ENCODE measurements at regions not wholly inside any gene's neighbourhood (a gene's known extent, or its start where the extent isn't known, plus 50 kb on each side); places are given as distances from the start of the nearest gene placed in this dataset.

DNA sequence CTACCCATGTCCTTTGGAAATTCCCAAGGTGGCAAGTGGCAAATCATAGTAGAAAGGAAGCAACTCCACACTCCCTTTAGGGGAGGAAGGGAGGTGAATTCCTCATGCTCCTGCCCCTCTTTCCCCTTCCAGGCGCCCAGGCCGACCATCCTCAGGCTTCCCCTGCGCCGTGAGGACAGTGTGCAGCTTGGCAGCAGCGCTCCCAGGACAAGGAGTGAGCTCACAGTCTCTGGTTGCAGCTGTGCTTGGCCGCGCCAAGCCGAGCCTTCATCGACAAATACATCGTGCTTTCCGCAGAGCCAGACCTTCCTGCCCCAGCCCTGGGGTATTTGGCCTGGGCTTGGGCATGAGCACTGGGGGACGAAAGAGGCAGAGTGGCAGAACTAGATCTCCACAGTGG, 112.6 kb downstream of the ENGASE start:
- no peak for DNase-seq

DNA sequence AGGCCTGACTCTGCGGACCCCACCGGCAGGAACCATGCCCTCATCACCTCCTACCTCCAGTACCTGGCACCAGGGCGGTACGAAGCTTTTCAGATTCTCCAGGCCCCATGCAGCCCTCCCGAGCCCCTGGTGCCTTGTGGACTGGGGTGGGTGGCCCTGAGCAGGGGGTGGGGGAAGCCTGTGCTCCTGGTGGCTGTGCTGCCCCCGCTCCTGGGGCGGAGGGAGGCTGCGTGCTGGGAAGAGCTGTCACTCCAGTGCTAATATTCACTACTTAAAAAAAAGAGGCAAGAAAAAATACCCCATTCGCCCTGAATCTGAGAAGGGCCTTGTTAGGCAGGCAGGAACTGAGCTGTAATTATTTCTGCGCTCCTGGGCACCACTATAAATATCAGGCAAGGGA, 111.8 kb downstream of the ENGASE start:
- DNase-seq: no peak

DNA sequence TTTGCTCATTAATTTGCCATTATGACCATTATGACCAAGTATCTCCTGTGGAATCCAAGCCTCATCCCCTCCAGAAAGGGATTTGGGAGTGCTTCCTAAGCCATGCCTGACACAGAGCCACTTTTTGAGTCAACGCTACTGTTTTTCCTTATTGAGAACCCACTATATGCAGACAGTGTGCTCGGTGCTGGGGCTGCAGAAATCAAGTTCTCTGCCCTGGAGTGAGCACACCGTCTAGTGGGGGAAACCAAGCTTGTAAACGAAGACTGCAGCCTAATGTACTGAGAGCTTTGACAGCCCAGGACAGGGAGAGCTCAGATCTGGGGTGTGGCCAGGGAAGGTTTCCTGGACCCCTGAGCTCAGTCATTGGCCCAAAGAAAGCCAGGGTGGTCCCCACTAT, 111.0 kb downstream of the ENGASE start:
- no peak for DNase-seq

DNA sequence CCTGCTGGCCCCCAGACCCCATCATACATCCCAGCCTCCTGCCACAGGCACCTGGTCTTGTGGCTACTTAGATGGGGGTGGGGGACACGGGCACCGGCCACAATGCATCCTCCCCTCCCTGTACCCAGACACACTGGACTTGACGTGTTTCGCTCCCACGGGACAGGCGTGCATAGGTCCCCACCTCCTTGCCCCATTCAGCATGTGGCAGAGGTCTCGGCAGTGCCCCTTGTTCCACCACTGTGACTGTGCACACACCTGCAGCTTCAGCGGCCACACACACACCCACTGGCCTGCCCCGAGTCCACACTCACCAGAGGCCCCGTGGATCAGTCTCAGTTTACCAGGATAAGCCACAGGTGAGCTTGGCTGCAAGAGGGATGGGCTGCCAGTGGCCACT, 109.6 kb downstream of the ENGASE start:
- DNase-seq: no peak

DNA sequence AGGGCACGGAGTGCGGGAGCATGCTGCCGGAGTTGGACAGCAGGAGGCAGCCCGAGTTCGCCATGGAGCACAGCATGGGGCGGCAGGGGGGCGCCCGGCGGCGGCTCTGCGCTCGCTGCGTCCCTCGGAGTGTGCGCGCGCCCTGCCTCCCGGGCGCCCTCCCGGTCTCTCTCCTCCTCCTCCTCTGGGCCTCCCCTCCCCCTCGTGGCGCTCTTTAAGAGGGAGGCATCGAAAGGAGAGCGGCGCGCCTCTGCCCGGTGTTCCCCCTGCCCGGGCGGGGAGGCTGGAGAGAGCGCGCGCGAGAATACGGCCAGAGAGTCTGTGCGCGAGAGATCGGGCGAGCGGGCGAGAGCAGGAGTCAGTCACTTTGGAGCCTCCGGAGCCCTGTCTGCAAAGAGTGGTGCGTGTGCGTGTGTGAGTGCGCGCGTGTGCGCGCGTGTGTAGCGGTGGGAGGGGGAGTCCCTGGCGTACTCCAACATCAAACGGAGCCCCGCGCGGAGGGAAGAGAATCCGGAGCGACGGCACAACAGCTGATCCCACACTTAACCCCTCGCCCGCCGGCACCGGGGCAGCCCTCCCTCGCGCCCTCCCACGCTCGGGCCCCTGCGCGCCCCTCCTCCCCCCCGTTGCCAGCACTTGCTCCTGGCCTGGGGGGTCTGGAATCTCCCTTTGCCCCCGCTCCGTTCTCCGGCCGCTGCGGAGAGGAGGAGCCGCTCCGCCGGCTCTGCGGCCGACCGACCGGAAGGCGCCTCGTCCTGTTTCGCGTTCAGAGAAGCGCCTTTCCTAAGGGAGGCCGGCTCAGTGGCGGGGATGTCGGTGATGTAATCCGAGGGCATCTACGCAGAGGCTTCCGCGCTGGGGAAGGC, 108.9 kb downstream of the ENGASE start:
- DNase-seq: no peak

DNA sequence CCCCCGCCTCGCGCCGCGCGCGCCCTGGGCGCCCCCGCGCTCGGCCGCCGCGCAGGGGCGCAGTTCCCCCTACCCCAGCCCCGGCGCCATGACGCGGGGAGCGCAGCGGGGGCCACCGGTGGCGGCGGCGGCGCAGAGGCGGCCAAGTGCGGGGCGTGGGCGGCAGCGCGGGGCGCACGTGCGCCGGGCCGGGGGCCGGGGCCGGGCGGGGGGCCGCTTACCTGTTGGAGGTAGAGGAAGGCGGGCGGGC, 108.3 kb downstream of the ENGASE start:
- DNase-seq: no peak

DNA sequence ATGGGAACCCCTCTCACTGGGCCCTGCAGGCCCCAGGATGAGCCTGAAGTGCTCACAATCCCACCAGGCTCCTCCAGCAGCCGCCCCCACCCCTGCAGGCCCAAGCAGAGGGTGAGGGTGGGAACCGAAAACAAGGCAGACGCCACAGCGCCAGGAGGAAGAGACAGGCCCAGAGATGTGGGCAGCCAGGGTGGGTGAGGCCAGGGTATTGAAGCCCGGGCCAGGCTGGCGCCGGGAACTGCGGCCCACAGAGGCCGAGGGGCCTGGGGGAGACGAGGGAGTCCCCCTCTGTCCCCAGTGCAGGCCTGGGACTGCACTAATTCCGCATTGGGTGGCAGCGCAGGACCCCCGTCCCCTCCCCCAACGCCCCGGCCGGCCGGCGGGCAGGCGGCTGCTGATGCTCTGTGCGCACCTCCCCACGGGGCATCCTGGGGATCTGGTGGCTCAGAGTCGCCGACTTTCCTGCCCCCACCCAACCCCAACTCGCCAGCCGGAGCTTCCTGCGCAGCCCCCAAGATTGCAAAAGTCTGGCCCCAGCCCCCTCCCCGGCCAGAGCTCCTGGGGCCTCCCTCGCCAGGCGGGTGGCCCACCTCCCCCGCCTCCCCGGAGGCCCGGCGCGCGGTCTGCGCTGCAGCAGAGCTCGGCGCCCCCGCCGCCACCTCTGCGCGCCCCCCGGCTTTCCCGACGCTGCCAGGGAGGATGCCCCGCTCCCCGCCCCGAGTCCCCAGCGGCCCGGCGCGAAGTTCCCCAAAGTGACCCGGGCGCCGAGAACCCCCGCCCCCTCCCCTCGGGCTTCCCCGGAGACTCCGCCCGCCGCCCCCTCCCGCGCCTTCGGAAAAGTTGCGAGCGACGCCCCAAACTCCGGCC, 107.8 kb downstream of the ENGASE start:
- DNase-seq: no peak

DNA sequence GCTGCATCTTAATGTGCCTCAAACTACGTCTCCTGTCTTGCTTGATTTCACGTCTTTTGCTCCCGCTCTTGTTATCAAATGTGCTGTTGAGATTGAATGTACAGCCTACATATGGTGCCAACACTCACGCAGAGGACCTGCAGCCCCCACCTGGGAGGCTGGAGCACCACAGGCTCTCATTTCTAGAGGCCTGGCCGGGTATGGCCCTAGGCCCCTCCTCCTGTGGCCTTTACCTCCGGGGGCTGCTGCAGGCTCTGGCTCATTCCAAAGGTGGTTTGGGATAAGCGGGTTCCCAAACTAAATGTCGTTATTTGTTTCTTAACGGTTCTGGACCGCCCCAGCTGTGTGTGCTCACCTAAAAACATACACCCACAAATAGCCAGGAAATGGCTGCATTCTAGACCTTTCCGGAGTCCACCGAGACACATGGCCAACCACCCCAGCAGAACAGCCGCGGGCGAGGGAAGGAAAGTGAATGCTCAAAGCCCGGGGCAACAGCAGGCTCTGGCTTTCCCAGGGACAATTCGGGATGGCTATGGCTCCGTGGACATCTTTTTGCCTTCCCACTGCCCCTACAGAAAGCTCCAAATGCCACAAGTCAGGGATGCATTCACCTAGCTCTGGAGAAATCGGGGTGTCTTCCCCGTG, 105.9 kb downstream of the ENGASE start:
- no peak for DNase-seq

DNA sequence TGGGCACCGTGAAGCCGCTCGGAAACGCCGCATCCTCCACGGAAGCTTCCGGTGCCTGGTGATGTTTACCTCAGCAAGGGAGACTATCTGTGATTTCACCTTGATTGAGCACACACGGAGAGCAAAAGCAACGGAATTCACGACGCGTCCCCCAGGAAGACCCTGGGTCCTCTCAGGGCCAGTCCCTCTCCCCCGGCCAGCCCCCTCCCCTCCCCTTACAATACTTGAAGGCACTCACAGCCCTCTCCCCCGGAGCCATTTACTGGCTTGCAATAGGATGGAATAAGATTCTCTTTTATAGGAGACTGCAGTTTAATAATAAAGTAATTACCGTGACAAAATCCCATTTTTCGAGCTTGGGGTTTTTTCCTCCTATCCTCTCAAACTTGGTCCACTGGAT, 104.7 kb downstream of the ENGASE start:
- DNase-seq: no peak

DNA sequence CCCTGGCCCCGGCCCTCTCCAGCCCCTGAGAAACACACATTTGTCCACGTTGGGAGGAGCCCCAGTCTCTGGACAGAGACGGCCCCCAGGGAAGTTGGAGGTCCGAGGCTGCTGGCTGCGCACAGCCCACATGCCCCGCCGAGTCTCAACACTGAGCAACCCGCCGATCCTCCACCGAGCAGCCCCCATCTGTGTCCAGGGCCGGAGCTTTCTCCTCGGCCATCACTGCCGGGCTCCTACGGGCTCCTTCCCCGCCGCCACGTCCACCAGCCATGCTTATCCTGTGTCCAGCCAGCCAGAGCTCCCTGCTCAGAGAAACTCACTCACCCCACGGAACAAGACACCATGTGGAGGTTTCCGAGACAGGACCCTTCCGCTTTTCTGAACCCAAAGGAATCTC, 103.3 kb downstream of the ENGASE start:
- DNase-seq: no peak

DNA sequence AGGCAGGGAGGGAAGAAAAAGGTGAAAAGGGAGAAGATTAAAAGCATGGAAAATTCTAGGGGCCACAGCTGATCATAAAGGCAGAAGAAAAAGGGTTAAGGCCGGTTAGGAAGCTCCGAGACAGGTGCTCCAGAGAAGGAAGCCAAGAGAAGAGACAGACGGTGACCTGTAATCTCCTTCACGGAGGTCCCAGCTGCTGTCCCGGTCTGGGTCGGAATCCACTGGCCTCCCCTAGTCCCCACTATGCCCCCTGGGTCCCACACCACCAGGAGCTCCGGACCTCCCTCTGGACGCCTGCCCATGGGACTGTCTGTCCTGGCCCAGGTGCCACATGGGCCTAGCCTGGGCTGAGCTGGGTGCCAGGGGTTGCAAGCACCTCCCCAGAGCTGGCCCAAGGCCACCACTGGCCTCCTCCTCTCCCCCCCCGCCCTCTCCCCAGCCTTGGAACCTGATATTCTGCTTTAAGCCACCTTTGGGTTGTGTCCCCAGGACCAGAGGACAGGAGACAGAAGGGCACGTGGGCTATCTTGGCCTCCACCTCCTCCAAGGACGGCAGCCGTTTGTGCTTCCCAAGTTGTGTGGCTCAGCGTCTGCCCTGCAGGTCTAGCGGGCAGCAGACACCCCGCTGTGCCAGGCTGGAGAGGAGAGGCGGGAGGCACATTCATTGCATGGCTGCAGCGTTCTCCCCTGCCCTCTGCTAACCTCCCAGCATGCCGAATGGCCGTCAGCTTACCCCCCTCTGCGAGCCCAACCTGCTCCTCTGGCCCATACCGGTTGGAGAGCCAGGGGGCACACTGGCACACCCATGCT, 102.4 kb downstream of the ENGASE start:
- DNase-seq: no peak

DNA sequence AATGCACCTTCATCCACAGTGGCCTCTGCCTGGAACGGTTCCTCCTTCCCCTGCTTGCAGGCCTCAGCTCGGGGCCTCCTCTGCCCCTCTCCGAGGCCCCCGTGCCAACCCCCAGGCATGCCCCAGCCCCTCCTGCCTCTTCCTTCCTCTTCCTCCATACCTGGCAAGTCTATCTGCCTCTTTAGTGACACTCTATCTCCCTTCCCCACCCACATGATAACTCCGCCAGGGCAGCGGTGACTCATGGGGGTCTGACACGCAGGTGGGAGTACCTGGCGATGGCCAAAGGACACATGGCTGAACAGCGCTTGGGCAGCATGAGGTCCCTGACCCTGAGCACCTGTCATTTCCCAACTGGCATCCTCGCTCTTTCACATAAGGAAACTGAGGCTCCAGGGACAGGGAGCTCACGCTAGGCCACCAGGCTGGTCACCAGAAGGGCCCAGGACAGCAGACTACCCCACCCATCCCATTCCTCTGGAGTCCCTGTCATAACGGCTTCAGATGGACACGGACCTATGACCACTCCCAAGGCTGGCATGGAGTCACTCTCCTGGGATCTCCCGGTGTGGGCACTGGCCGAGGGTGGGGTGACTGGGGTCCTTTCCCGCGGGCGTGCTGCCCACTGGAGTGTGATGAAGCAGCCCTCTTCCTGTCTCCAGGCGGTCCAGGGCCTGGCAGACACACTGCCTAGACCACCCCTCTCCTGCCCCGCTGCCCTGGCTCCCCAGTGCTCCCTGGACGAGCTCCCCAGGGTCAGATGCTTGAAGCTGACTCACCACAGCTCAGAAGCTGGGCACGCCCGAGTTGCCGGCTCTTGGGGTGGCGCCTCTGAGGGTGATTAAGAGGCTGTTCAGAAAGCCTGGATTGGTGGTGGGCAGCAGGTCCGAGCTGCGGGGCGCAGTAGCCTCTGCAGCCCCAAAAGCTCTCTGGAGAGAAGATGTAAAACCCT, 100.6 kb downstream of the ENGASE start:
- DNase-seq: no peak

DNA sequence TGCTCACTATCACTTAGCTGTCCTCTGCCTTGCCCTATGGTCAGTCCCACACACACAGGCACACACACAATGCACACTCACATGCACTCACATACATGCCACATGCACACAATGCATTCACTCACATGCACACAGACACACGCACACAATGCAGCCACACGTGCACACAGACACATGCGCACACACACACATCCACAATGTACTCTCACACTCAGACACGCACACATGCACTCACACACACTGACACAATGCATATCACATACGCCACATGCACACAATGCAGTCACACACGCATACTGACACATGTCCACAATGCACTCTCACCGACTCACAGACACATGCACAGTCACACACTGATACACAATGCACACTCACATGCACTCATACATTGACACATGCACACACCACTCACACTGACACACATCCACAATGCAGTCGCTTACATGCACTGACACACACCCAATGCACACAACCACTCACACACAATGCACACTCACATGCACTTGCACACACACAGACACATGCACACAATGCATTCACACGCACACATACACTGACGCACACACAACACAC, 99.7 kb downstream of the ENGASE start:
- DNase-seq: no peak

DNA sequence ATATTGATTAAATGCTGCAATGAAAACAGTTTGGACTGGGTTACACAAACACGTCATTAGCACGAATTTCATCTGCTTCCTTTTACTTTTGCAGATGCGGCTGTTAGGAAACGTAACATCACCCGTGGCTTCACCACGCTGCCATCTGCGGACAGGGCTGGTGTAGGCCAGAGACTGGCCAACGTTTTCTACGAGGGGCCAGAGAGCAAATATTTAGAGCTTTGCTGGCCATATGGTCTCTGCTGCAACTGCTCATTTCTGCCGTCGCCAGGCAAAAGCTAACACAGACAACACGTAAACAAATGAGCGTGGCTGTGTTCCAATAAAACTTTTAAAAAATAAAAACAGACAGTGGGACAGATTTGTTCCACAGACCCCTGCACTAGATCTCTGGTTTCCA, 96.6 kb downstream of the ENGASE start:
- DNase-seq: no peak

DNA sequence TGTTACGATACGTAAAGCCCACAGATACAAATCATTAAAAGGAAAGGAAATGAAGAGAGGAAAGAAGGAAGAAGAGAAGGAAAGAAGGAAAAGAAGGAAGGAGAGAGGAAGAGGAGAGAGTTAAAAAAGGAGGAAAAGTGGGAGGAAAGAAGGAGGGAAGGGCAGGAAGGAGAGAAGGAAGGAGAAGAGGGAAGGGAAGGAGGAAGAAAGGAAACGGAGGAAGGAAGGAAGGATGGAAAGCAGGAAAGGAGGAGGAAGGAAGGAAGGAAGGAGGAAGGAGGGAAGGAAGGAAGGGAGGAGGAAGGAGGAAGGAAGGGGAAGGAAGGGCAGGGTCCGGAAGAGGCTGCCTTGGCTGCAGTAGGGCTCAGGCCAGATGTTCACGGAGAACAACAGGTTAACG, 95.2 kb downstream of the ENGASE start:
- no peak for DNase-seq

DNA sequence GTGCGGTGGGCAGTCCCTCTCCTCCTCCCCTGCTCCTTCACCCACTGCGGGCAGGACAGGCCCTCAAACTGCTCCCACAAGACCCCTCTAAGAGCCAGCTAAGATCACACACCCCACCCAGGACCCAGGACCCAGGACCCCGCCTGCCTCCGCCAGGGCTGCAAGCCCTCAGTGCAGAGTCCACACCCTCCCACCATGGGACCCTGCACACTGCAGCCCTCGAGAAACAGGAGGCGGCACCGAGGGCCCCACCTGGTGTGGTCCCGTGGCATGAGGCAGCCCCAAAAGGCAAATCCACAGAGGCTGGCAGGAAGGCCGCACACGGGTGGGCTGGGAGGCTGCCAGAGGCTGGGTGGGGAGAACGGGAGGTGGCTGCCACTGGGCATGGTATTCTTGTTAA, 94.7 kb downstream of the ENGASE start:
- no peak for DNase-seq

DNA sequence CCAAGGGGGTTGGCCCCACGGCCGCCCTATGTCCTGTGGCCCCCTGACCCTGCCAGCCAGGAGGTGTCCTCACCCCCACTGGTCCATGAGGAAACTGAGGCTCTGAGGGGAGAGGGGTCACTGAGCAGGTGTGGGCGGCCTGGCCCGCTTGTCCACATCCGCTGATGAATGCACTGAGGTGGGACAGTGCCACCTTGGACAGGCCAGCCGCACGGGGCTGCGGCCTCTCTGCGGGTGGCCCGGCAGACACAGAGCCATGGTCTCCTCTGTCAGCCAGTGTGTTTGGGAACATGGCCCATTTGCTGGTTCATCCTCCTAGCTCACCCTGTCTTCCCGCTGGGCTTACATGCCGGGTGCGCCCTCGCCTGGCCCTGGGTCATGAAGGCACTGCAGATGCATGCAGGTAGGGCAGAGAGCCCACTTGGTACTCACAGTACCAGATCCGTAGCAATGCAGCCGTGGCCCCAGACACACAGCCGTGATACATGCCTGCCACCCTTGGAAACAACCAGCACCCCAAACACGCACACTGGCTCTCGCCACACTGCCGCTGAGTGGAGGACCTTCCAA, 93.9 kb downstream of the ENGASE start:
- no peak for DNase-seq

DNA sequence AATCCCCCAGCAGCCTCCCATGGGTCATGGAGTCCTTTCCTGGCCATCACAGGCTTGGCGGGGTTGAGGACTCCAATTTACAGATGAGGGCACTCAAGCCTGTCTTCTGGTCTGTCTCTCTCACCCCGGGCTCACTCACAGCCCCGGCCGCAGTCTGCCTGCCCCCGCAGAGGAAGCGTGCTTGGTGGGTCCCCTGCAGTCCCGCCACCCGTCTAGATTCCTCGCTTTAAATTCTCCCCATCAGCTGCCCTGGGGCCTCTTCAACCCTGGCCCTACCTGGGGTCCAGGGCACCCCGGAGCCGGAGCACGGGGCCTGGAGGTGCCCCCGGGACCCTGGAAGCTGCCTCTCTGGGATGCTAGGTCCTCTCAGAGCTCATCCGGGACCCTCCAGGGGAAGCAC, 92.9 kb downstream of the ENGASE start:
- DNase-seq: no peak

DNA sequence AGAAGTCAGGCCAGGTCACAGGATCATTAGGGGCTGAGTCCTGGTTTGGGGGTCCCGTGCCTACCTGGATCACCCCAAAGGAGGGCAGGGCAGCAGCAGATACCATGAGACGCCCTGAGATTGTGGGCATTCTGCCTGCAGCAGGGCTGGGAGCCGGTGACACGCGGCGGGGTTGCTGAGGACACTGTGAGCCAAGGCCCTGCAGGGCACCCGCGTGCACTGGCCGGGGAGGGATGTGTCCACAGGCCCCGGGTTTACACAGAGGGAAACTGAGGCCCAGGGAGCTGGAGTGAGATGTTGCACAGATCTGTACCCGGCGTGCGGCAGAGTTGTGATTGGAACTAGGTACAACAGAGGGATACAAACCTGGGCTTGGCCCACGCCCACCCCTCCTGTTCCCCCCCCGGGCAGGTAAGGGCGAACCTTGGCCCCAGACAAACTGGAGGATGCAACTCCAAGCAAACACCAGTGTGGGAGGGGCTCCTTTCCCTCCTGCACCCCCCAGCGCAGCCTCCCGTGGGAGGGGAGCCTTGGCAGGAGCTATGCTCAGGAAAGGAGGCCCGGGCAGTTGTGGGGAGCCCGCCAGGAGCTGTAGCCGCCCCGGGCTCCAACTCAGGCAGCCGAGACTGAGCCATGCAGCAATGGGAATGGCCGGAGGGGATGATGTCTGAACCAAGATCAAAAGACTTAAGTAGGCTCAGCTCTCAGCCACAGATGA, 91.3 kb downstream of the ENGASE start:
- no peak for DNase-seq

DNA sequence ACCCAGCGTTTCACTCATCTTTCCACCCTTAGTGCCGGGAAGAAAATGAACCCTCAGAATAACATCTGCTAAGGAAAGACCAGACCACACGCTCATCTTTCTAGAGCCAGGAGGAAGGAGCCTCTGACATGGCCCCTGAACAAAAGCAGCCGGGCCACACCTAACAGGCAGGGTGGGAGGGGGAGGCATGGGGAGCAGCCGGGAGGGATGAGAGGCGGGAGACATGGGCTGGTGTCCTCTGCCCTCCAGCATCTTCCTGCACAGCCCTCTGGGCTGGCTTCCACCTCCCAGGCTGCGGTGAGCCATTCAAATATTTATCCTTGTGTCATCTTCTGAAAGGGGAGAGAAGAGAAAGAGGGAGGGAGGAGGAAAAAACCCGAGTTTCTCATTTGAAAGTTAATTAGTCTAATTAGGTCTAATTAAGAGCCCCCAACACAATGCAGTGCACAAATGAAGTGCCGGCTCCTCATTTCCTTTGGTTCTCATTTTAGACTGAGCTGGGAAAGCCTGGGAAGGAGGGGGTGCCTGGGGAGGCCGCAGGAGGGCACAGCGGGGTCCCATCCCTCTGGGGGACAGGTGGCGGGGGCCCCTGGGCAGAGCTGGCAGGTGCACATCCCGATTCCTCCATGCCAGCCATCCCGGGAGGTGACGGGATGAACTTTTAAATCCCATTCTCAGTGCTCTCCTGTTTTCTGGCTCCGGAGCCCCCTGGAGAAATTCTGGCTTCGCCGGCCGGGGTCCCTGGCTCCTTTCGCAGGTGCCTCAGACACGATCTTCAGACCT, 90.5 kb downstream of the ENGASE start:
- DNase-seq: no peak

Measured in activated CD8-positive, alpha-beta memory T cell treated with anti-CD3 and anti-CD28 coated beads, Interleukin-2, amount 50 U/mL, for 4 hours (primary cell).